Coronary artery (tissue), 2 donors: ENCODE measurements at regions not wholly inside any gene's neighbourhood (a gene's known extent, or its start where the extent isn't known, plus 50 kb on each side); places are given as distances from the start of the nearest gene placed in this dataset.

Experiments used
- DNase-seq: peaks from one replicate; pipeline ENCODE4 v3.0.0-alpha.2; 2017; ENCODE audit warnings: low spot score
- H3K27ac ChIP-seq, 2 donors: fragments of 200-600 bp; sonication (generic); one replicate each; pipeline ENCODE4 v1.5.1; 2016 to 2019
- H3K4me3 ChIP-seq: fragments of 200-600 bp; sonication (generic); 2 replicates; pipeline ENCODE4 v1.5.1; 2016; ENCODE audit warnings: mild to moderate bottlenecking, moderate library complexity
- CTCF ChIP-seq: fragments of 200-600 bp; sonication (generic); IDR thresholded peaks from one replicate; pipeline ENCODE4 v1.5.1; 2019; ENCODE audit warnings: antibody characterized with exemption

GRCh38 chr15:47824147-47824546 is 106.8 kb downstream of the SEMA6D start:
- no peak overlapping the region for H3K4me3 ChIP-seq
- no peak for DNase-seq
- TF ChIP-seq CTCF = no peak
- H3K27ac ChIP-seq = no peak overlapping the region

GRCh38 chr15:47829667-47830066 is 112.4 kb downstream of the SEMA6D start:
- H3K4me3 ChIP-seq = no peak overlapping the region
- TF ChIP-seq CTCF = no peak

GRCh38 chr15:47834093-47834492 is 116.8 kb downstream of the SEMA6D start:
- no peak overlapping the region for H3K4me3 ChIP-seq
- no peak for DNase-seq
- H3K27ac ChIP-seq = no peak overlapping the region
- no peak for TF ChIP-seq CTCF

More at GRCh38 chr15:47829667-47830066, 112.4 kb downstream of the SEMA6D start:
- no peak overlapping the region for H3K27ac ChIP-seq
- no peak for DNase-seq

GRCh38 chr15:47839233-47839825 is 122.0 kb downstream of the SEMA6D start:
- Histone ChIP-seq H3K4me3 (no peak overlapping the region), H3K27ac (no peak overlapping the region)
- TF ChIP-seq CTCF = no peak
- no peak for DNase-seq

- no peak for TF ChIP-seq CTCF
- Histone ChIP-seq H3K27ac (no peak overlapping the region), H3K4me3 (no peak overlapping the region)
- DNase-seq = no peak
Observed at GRCh38 chr15:47843124-47843663, 125.9 kb downstream of the SEMA6D start.

GRCh38 chr15:47844437-47844836 is 127.1 kb downstream of the SEMA6D start:
- Histone ChIP-seq H3K27ac (no peak overlapping the region), H3K4me3 (no peak overlapping the region)
- no peak for DNase-seq
- TF ChIP-seq CTCF = no peak

GRCh38 chr15:47846128-47846868 is 129.0 kb downstream of the SEMA6D start:
- no peak for TF ChIP-seq CTCF
- Histone ChIP-seq H3K4me3 (no peak overlapping the region), H3K27ac (no peak overlapping the region)
- DNase-seq = no peak
